GM12878 (cell line): ENCODE measurements at regions not wholly inside any gene's neighbourhood (a gene's known extent, or its start where the extent isn't known, plus 50 kb on each side); places are given as distances from the start of the nearest gene placed in this dataset.

ENCODE experiments used
- ATAC-seq: fragments of 200-7000 bp; cut with Tn5 transposase; 3 replicates; pipeline ENCODE4 v1.9.1; 2020; ENCODE audit warnings: mild to moderate bottlenecking, moderate library complexity
- BruUV-seq: library from RNA; stranded (reverse); fragments of 400-500 nt; replicated peaks from 2 replicates; lab custom pipeline; 2021; lab: Mats Ljungman, UMichigan
- CTCF ChIA-PET: fragments of 300-600 bp; sonication (Branson Sonifier 250); formaldehyde crosslinking; extraction: SDS; loops from one replicate; lab custom pipeline; 2021; ENCODE audit warnings: inconsistent platforms; lab: Yijun Ruan, JAX
- POLR2A ChIA-PET: fragments of 350-600 bp; formaldehyde crosslinking; extraction: SDS; loops from one replicate; lab custom pipeline; 2021; ENCODE audit warnings: inconsistent platforms; lab: Charles Lee
- RAD21 ChIA-PET: fragments of 300-600 bp; sonication (Branson Sonifier 250); formaldehyde crosslinking; loops from one replicate; lab custom pipeline; 2023; ENCODE audit warnings: antibody characterized with exemption; ENCODE audit not compliant: unreplicated experiment; lab: Charles Lee
- SMC1A ChIA-PET: fragments of 300-600 bp; sonication (Branson Sonifier 250); formaldehyde crosslinking; loops from one replicate; lab custom pipeline; 2023; ENCODE audit not compliant: unreplicated experiment, uncharacterized antibody; lab: Charles Lee
- DNase-seq: peaks from one replicate; pipeline ENCODE4 v3.0.0-alpha.2; 2011; ENCODE audit warnings: low read depth, low spot score
- FAIRE-seq: peaks from 3 replicates; lab custom pipeline; 2011; peaks lifted over from hg19 to GRCh38; lab: Jason Lieb, UNC
- H2AFZ ChIP-seq: 2 replicates; pipeline ENCODE4 v1.6.0; 2011; ENCODE audit warnings: low read depth, low read length, control low read depth; ENCODE audit not compliant: control insufficient read depth
- H3K27ac ChIP-seq: 2 replicates; pipeline ENCODE4 v1.5.1; 2011; ENCODE audit warnings: control low read depth; ENCODE audit not compliant: control insufficient read depth, insufficient read depth
- H3K27me3 ChIP-seq, 2 experiments: replicated peaks in 1 of 2; 2 replicates each; pipeline versions ENCODE4 v1.6.0 to v1.6.1; 2011; ENCODE audit warnings: low read length in 1 of 2; ENCODE audit not compliant: control insufficient read depth in 2 of 2, insufficient read depth in 2 of 2
- H3K36me3 ChIP-seq, 2 experiments: 2 replicates each; pipeline ENCODE4 v1.5.1; 2011; ENCODE audit warnings: low read length in 1 of 2; ENCODE audit not compliant: control insufficient read depth in 2 of 2, insufficient read depth in 2 of 2
- H3K4me1 ChIP-seq: 2 replicates; pipeline ENCODE4 v1.6.1; 2011; ENCODE audit warnings: mild to moderate bottlenecking, low read length, moderate library complexity, mixed read lengths; ENCODE audit not compliant: control insufficient read depth, insufficient read depth
- H3K4me2 ChIP-seq: 2 replicates; pipeline ENCODE4 v1.6.0; 2011; ENCODE audit warnings: control low read depth; ENCODE audit not compliant: control insufficient read depth, insufficient read depth
- H3K4me3 ChIP-seq: fragments of 200-600 bp; sonication (generic); 2 replicates; pipeline ENCODE4 v1.5.1; 2016
- H3K79me2 ChIP-seq: 2 replicates; pipeline ENCODE4 v1.6.0; 2011; ENCODE audit warnings: low read length; ENCODE audit not compliant: control insufficient read depth, insufficient read depth
- H3K9ac ChIP-seq: 2 replicates; pipeline ENCODE4 v1.8.0; 2011; ENCODE audit warnings: low read length, control low read depth, mixed read lengths; ENCODE audit not compliant: control insufficient read depth, insufficient read depth
- H3K9me3 ChIP-seq: replicated peaks from 3 replicates; pipeline ENCODE4 v1.5.1; 2011; ENCODE audit warnings: mild to moderate bottlenecking, low read length; ENCODE audit not compliant: control insufficient read depth, insufficient read depth
- H4K20me1 ChIP-seq: 2 replicates; pipeline ENCODE4 v1.6.0; 2011; ENCODE audit not compliant: control insufficient read depth, insufficient read depth
- CBX3 ChIP-seq: fragments of 200-600 bp; sonication (generic); IDR thresholded peaks from 2 replicates; pipeline ENCODE4 v1.6.1; 2016; ENCODE audit warnings: low read depth, borderline replicate concordance
- KLF5 ChIP-seq: fragments of 450-650 bp; IDR thresholded peaks from 2 replicates; pipeline ENCODE4 v1.6.1; 2014; ENCODE audit warnings: mild to moderate bottlenecking; ENCODE audit not compliant: partially characterized antibody
- MTA2 ChIP-seq: fragments of 450-650 bp; IDR thresholded peaks from 2 replicates; pipeline ENCODE4 v1.6.1; 2016; ENCODE audit warnings: low read depth, mild to moderate bottlenecking, moderate library complexity
- ZBTB11 ChIP-seq: fragments of 450-650 bp; formaldehyde crosslinking; IDR thresholded peaks from 2 replicates; pipeline ENCODE4 v1.5.0; 2022; ENCODE audit warnings: mild to moderate bottlenecking, missing genetic modification characterization
- WGBS: methylation state at CpG from one replicate; pipeline ENCODE4 v1.1.6; 2016; ENCODE audit warnings: low lambda C conversion rate; ENCODE audit not compliant: insufficient replicate concordance, insufficient coverage; ENCODE audit errors: missing lambda C conversion rate; 5-methylcytosine and 5-hydroxymethylcytosine counted together
- in situ Hi-C: fragments of 300-500 bp; cut with MboI; formaldehyde crosslinking; loops from 9 replicates; pipeline ENCODE4 v1.14.3; 2018; ENCODE audit warnings: mixed read lengths
- intact Hi-C: fragments of 100-400 bp; cut with micrococcal nuclease; formaldehyde crosslinking; loops from one replicate; pipeline ENCODE4 v1.14.2; 2022; ENCODE audit not compliant: unreplicated experiment
- TF ChIP-seq, protein P1 (sequence below): IDR thresholded peaks from 2 replicates; pipeline ENCODE4 v1.6.1; 2012; ENCODE audit warnings: low read length, inconsistent platforms
- TF ChIP-seq, protein P2 (sequence below): fragments of 450-650 bp; formaldehyde crosslinking; IDR thresholded peaks from 2 replicates; pipeline ENCODE4 v1.4.0; 2020; ENCODE audit warnings: mild to moderate bottlenecking, moderate library complexity
- TF ChIP-seq, protein P3 (sequence below): IDR thresholded peaks from 2 replicates; pipeline ENCODE4 v1.6.1; 2011; ENCODE audit warnings: low read depth, low read length, improper control_type of control experiment, borderline replicate concordance
- TF ChIP-seq, protein P4 (sequence below): IDR thresholded peaks from 2 replicates; pipeline ENCODE4 v1.6.1; 2011; ENCODE audit warnings: borderline replicate concordance, low read depth, mild to moderate bottlenecking, moderate library complexity, mixed read lengths, low read length; ENCODE audit not compliant: insufficient read depth; ENCODE audit errors: extremely low read length

- WGBS = 41% methylated on average over 3 of the region's 3 CpGs
- ChIA-PET CTCF (no interaction called here), RAD21 (no interaction called here), POLR2A (no interaction called here), SMC1A (no interaction called here)
- Histone ChIP-seq H3K9me3 (no peaks in the 10 kb centered on the region), H3K4me3 (no peak overlapping the region), H3K27ac (no peak overlapping the region), H3K27me3 (0 out of 4 replicates have a peak, but pooled peaks cover 0 to 2% of the 10 kb centered on the region in 2 experiments), H3K4me1 (peaks cover 6% of the 10 kb centered on the region), H3K36me3 (no peaks in the 10 kb centered on the region), H3K79me2 (no peaks in the 10 kb centered on the region), H2AFZ (no peak overlapping the region), H4K20me1 (no peaks in the 10 kb centered on the region), H3K4me2 (no peak overlapping the region), H3K9ac (no peak overlapping the region)
- ATAC-seq = no peak
- no peak for FAIRE-seq
- DNase-seq = no peak
- TF ChIP-seq, protein P1, sequence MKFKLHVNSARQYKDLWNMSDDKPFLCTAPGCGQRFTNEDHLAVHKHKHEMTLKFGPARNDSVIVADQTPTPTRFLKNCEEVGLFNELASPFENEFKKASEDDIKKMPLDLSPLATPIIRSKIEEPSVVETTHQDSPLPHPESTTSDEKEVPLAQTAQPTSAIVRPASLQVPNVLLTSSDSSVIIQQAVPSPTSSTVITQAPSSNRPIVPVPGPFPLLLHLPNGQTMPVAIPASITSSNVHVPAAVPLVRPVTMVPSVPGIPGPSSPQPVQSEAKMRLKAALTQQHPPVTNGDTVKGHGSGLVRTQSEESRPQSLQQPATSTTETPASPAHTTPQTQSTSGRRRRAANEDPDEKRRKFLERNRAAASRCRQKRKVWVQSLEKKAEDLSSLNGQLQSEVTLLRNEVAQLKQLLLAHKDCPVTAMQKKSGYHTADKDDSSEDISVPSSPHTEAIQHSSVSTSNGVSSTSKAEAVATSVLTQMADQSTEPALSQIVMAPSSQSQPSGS = no peak
- TF ChIP-seq ZBTB11 (CRISPR knock-in tag) = no peak
- TF ChIP-seq, protein P2, sequence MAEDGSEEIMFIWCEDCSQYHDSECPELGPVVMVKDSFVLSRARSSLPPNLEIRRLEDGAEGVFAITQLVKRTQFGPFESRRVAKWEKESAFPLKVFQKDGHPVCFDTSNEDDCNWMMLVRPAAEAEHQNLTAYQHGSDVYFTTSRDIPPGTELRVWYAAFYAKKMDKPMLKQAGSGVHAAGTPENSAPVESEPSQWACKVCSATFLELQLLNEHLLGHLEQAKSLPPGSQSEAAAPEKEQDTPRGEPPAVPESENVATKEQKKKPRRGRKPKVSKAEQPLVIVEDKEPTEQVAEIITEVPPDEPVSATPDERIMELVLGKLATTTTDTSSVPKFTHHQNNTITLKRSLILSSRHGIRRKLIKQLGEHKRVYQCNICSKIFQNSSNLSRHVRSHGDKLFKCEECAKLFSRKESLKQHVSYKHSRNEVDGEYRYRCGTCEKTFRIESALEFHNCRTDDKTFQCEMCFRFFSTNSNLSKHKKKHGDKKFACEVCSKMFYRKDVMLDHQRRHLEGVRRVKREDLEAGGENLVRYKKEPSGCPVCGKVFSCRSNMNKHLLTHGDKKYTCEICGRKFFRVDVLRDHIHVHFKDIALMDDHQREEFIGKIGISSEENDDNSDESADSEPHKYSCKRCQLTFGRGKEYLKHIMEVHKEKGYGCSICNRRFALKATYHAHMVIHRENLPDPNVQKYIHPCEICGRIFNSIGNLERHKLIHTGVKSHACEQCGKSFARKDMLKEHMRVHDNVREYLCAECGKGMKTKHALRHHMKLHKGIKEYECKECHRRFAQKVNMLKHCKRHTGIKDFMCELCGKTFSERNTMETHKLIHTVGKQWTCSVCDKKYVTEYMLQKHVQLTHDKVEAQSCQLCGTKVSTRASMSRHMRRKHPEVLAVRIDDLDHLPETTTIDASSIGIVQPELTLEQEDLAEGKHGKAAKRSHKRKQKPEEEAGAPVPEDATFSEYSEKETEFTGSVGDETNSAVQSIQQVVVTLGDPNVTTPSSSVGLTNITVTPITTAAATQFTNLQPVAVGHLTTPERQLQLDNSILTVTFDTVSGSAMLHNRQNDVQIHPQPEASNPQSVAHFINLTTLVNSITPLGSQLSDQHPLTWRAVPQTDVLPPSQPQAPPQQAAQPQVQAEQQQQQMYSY (CRISPR knock-in tag) = no peak
- no peak for TF ChIP-seq MTA2
- TF ChIP-seq KLF5 = no peak
- TF ChIP-seq CBX3 = no peak
- TF ChIP-seq, protein P3, sequence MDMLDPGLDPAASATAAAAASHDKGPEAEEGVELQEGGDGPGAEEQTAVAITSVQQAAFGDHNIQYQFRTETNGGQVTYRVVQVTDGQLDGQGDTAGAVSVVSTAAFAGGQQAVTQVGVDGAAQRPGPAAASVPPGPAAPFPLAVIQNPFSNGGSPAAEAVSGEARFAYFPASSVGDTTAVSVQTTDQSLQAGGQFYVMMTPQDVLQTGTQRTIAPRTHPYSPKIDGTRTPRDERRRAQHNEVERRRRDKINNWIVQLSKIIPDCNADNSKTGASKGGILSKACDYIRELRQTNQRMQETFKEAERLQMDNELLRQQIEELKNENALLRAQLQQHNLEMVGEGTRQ = no peak
- TF ChIP-seq, protein P4, sequence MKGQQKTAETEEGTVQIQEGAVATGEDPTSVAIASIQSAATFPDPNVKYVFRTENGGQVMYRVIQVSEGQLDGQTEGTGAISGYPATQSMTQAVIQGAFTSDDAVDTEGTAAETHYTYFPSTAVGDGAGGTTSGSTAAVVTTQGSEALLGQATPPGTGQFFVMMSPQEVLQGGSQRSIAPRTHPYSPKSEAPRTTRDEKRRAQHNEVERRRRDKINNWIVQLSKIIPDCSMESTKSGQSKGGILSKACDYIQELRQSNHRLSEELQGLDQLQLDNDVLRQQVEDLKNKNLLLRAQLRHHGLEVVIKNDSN = no peak
- BruUV-seq = no TSS peak
- intact Hi-C loops = no loop called here
- in situ Hi-C loops = no loop called here
Measured at GRCh38 chr5:141745390-141745789, 63.4 kb upstream of the ARAP3 start.
